HG03565 (cell line): ENCODE measurements at regions not wholly inside any gene's neighbourhood (a gene's known extent, or its start where the extent isn't known, plus 50 kb on each side); places are given as distances from the start of the nearest gene placed in this dataset.
A peak's percentile ranks its signal among the peaks of the same experiment; 100 is the strongest.

Experiments used
- ATAC-seq: cut with Tn5 transposase; IDR thresholded peaks from one replicate; pipeline ENCODE4 v1.9.1; 2021; ENCODE audit warnings: mild to moderate bottlenecking, moderate library complexity; ENCODE audit not compliant: unreplicated experiment

GRCh38 chr2:12050396-12050795 lies 304.0 kb downstream of the LPIN1 start:
- ATAC-seq = no peak

- no peak for ATAC-seq
Measured at GRCh38 chr2:12051831-12052230, 305.4 kb downstream of the LPIN1 start.

GRCh38 chr2:12052796-12053195 lies 306.4 kb downstream of the LPIN1 start:
- ATAC-seq = no peak

GRCh38 chr2:12054956-12055618 lies 308.7 kb downstream of the LPIN1 start:
- no peak for ATAC-seq

- peak; percentile 85 for ATAC-seq
Measured at GRCh38 chr2:12057436-12058166, 311.2 kb downstream of the LPIN1 start.

DNA sequence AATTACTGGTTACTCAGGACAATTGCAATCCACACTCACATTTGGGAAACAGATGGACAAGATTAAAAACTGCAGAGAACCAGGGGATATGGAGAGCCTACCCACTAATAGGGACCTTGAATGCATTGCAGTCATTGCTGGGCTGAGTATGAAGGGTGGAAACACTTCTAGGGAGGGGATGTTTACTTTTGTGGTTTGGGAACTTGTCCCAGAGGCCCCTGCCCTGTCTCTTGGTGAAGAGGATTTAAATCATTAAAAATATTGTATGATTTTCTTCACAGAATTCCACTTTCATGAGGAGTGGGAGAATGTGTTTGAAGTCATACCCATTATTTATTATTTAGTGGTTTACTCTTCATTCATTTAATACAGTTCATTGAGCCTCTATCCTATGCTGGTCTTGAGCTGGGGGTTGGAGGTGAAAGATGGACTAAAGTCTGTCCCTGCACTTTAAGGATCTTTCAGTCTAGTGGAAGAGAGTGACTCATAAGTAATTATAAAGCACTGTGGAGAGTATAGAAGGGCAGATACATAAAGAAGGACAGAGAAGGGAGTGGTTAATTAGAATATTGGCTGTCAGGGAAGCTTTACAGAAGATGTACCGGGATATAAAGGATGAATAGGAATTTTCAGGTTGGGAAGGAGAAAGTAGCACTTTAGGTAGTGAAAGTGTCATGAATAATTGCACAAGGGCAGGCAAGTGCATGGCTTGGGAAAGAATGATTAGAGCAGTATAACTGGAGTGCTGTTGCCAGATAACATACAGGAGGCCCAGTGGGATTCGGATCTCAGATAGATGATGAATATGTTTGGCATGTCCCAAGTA lies 313.4 kb downstream of the LPIN1 start:
- no peak for ATAC-seq

GRCh38 chr2:12060886-12061285 lies 314.5 kb downstream of the LPIN1 start:
- no peak for ATAC-seq

DNA sequence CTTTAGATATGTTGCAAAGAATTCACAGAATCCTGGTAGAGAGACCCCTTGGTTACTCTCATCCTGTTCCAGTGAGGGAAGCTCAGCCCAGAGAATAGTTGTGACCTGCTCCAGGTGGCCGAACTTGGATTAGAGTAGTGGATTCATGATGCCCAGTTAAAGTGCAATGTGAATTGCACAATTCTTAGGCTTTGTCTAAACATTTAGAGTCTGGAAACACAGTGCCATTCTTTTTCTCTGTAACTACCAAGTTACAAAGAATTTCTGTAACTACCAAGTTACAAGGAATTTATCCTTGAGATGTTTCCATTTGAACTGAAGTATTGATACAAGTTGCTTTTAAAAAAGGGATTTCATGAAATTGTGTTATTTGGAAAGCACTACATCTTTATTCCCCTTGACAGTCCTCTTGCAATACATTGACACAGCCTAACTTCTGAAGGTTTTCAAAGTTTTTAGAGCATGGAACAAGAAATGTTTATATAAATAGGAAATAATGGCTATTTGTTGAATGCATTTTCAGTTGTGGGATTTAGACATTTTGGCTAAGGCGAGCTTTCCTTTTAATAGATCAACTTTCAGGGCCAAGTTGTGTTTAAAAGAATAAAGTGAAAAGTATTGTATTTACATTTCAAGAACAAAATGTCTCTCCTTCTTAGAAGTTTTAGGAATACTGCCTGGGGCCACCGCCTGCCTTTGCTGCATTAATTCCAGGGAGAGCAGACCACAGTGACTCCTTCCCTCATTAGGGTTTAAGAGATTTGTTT lies 315.0 kb downstream of the LPIN1 start:
- ATAC-seq = no peak

- ATAC-seq = no peak
Measured at GRCh38 chr2:12062053-12062395, 315.6 kb downstream of the LPIN1 start.

DNA sequence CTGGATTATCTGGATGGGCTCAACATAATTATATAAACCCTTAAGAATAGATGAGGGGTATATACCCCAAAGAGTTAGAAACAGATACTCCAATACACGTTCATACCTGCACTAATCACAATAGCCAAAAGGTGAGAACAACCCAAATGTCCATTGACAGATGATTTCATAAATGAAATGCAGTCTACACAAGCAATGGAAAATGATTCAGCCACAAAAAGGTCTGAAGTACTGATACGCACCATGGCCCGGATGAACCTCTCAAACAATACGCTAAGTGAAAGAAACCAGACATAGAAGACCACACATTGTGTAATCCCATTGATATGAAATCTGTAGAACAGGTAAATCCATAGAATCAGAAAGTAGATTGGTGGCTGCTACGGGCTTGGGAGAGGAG lies 316.8 kb downstream of the LPIN1 start:
- ATAC-seq = no peak

DNA sequence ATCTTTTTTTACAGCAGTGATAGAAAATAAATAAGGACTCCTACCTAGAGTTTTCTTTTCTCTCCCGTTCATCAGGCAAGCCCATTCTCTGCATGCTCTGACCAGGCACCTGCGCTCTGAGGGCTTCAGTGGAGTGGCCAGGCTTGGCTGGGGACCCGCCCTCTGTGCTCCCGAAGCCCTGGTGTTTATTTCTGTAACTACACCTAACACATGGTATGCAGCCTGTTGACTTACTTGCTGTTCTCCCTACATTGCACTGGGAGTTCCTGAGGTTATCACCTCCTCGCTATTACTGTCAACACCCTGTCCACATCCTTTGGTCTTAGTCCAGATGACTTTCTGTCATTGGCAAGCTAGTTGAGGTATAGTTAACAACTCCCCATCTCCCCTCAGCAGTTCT lies 317.7 kb downstream of the LPIN1 start:
- no peak for ATAC-seq

GRCh38 chr2:12066116-12066515 lies 319.7 kb downstream of the LPIN1 start:
- no peak for ATAC-seq

GRCh38 chr2:12066986-12067385 lies 320.6 kb downstream of the LPIN1 start:
- no peak for ATAC-seq

DNA sequence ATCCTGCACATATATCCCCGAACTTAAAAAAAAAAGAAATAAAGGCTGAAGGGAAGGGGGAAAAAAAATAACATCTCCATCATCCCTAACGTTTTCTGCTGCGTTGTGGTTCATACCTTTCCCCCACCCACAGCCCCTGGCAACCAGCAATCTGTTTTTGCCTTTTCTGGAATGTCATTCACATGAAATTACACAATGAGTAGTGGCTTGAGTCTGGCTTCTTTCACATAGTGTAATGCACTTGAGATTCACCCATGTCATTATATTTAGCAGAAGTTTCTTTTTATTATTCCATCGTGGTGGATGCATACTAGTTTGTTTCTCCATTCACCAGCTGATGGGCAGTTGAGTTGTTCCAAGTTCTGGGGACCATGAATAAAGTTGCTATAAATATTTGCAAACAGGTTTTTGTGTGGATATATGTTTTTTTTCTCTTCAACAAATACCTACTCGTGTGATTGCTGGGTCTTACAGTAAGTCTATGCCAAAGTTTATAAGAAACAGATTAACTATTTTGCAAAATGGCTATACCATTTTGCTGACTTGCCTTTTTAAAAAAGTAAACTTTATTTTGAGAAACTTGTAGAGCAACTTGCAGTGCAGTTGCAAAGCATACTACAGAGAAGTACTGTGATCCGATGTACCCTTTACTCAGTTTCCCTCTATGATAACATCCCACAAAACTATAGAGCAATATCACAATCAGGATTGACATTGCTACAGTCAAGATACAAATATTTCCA lies 322.5 kb downstream of the LPIN1 start:
- no peak for ATAC-seq

- ATAC-seq = no peak
Measured at GRCh38 chr2:12070153-12070552, 323.7 kb downstream of the LPIN1 start.

DNA sequence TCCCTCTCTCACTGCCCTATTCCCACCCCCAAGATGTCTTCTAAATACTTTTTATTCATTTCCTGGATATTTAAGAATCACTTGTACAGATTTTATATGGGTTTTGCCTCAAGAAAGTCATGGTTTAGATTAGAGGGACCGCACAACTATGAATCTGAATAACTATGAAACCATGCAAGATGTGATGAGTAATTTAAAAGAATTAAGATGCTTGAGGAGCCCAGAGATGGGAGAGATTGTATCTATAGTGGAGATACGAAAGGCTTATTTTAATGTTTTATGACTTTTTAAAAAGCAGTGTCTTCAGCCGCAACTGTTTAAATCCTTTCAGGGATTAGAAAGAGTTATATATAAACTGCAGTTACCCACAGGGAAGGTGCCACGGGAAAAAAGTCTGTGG lies 324.1 kb downstream of the LPIN1 start:
- ATAC-seq = no peak

DNA sequence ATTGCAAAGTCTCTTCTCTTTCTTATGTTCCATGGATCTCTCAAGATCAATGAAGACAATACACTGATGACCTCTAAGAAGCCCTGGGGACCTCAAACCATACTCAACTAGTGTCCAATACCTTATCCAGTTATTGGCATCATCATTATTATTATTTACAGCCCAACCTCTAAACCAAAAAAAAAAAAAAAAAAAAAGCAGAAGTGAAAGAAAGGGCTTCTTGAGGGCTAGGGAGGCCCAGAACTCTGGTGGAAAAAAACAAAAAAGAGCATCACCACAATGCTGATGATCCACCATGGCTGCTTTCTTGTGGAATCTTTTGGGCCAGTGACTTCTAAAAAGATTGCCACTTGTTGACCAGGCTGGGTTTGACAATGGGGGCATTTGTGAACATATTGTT lies 324.9 kb downstream of the LPIN1 start:
- ATAC-seq = peak; percentile 60

DNA sequence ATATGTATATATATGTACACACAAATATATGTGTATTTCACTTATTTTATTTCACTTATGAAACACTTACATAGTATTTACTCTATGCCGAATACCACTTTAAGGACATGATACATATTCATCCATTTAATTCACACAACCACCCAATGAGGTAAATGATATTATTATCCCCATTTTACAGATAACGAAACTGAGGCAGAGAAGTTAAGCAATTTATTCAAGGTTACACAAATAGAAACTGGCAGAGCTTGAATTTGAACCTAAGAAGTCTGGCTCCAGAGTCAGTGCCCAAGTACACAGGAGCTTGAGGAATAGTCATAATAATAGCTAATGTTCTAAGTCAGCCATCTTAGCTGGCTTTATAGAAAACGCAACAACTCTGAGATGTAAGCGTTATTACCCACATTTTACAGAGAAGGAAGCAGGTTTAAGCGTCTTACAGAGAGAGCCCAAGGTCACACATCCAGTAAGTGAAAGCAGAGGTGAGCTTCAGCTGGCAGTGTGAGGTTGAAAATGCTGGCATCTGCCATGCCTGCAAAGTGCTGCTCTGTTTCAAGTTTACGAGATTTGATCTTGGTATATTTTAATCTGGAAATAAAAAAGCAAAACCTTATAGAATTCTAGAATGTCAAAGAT lies 326.9 kb downstream of the LPIN1 start:
- ATAC-seq = no peak

- ATAC-seq = no peak
Measured at GRCh38 chr2:12074126-12074844, 327.9 kb downstream of the LPIN1 start.
